SK-N-MC (cell line): ENCODE measurements at regions not wholly inside any gene's neighbourhood (a gene's known extent, or its start where the extent isn't known, plus 50 kb on each side); places are given as distances from the start of the nearest gene placed in this dataset.

Experiments
- EZH2 ChIP-seq: fragments of 200-600 bp; sonication (generic); IDR thresholded peaks from one replicate; pipeline ENCODE4 v1.6.1; 2017; ENCODE audit warnings: antibody characterized with exemption
- POLR2AphosphoS5 ChIP-seq: IDR thresholded peaks from 2 replicates; pipeline ENCODE4 v1.6.1; 2012; ENCODE audit warnings: mild to moderate bottlenecking, low read depth, low read length, borderline replicate concordance

- TF ChIP-seq EZH2 (no peak), POLR2AphosphoS5 (no peak)
These were observed 79.0 kb upstream of the ZNF536 start for GRCh38 chr19:30293051-30293785.
